Sciatic nerve (tissue), 2 donors: ENCODE measurements at regions not wholly inside any gene's neighbourhood (a gene's known extent, or its start where the extent isn't known, plus 50 kb on each side); places are given as distances from the start of the nearest gene placed in this dataset.

Experiments used
- ATAC-seq: fragments of 200-7000 bp; cut with Tn5 transposase; one replicate; pipeline ENCODE4 v1.9.1; 2020; ENCODE audit warnings: mild to moderate bottlenecking, moderate library complexity
- DNase-seq: peaks from one replicate; pipeline ENCODE4 v3.0.0-alpha.2; 2020; ENCODE audit warnings: low spot score
- intact Hi-C: fragments of 100-400 bp; cut with DNase I; formaldehyde crosslinking; loops from one replicate; pipeline ENCODE4 v1.14.2; 2022
- donor health status: DM: no; HTN: no; CAD: no.
- donor health status: DM: no; HTN: no; CAD: no.

GRCh38 chr7:118754608-118755007, 530.1 kb downstream of the ANKRD7 start:
- intact Hi-C loops = no loop called here
- DNase-seq = no peak
- ATAC-seq = no peak

GRCh38 chr7:118755067-118755625, 530.6 kb downstream of the ANKRD7 start:
- peak; percentile 83 for ATAC-seq
- intact Hi-C loops = no loop called here
- no peak for DNase-seq

- ATAC-seq (no peak), DNase-seq (no peak)
- intact Hi-C loops = no loop called here
Measured at GRCh38 chr7:118757066-118757465, 532.6 kb downstream of the ANKRD7 start.

GRCh38 chr7:118758582-118758981, 534.1 kb downstream of the ANKRD7 start:
- ATAC-seq = no peak
- DNase-seq = no peak
- intact Hi-C loops = no loop called here

- no peak for DNase-seq
- intact Hi-C loops = no loop called here
- ATAC-seq = no peak
Measured at GRCh38 chr7:118759921-118760320, 535.4 kb downstream of the ANKRD7 start.

DNA sequence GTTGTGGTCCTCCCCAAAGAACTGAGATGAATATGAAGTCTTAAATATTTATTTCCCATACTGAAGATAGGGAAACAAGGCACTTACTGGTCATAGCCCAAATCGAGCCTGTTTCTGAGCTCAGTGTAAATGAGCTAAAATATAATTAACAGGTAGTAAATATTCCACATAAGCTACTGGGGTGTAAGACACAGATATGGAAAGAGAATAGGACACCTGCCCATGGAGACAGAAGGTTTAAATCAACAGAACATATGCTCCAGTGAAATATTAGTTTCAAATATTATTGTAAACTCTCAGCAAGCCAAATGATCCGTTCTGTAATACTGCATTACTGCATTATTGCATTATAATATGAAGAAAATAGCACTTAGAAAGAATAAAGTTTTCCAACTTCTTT, 537.9 kb downstream of the ANKRD7 start:
- ATAC-seq = no peak
- intact Hi-C loops = no loop called here
- no peak for DNase-seq

DNA sequence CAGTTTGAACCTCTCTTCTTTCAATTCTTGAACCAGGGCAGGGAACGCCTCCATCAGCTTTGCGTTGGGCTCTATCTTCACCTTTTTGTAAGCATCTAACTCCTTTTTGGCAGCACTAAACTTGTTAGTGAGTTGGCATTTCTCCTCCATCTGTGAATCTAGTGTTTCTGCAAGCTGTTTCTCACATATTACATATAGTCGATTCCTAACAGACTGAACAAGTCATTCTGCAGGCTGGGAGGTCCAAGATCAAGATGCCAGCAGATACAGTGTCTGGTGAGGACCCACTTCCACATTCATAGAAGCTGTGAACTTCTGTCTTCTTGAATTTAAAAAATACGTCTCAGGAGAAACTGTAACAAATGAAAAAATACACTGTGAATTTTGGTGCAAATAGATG, 539.7 kb downstream of the ANKRD7 start:
- no peak for DNase-seq
- intact Hi-C loops = no loop called here
- ATAC-seq = no peak

DNA sequence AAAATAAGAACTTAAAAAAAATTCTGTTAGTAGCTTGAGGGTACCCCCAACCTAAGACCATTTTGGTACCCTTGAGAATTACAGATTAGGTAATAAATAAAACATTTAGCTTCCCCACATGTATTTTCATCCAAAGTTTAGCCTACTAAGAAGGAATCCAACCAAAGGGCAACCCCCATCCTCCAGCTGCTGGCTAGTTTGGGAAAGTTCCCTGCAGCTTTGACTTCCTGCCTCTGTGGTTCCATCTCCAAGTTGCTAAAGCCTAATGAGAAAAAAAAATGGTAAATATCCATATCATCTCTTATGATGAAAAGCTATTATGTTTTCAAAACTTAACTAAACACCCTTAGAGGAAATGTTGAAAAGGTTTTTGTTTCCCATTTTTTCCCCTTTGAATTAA, 547.2 kb downstream of the ANKRD7 start:
- DNase-seq = no peak
- intact Hi-C loops = no loop called here
- no peak for ATAC-seq

GRCh38 chr7:118777308-118777707, 552.8 kb downstream of the ANKRD7 start:
- DNase-seq = no peak
- ATAC-seq = no peak
- intact Hi-C loops = no loop called here

DNA sequence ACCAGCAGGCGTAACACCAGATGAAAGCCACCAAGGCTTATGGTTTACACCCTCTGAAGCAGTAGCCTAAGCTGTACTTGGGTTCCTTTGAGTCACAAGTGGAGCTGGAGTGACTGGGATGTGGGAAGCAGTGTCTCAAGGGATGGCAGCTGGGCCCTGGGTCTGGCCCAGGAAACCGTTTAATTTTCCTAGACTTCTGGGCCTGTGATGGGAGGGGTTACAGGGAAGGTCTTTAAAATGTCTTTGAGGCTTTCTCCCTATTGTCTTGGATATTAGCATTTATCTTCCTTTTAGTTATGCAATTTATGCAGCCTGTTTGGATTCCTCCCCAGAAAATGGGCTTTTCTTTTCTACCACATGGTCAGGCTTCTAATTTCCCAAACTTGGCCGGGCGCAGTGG, 568.2 kb downstream of the ANKRD7 start:
- no peak for DNase-seq
- intact Hi-C loops = no loop called here
- ATAC-seq = no peak

GRCh38 chr7:118793582-118793981, 569.1 kb downstream of the ANKRD7 start:
- DNase-seq = no peak
- peak; percentile 23 for ATAC-seq
- intact Hi-C loops = no loop called here

GRCh38 chr7:118794419-118794818, 569.9 kb downstream of the ANKRD7 start:
- intact Hi-C loops = no loop called here
- DNase-seq (no peak), ATAC-seq (peak; percentile 64)

DNA sequence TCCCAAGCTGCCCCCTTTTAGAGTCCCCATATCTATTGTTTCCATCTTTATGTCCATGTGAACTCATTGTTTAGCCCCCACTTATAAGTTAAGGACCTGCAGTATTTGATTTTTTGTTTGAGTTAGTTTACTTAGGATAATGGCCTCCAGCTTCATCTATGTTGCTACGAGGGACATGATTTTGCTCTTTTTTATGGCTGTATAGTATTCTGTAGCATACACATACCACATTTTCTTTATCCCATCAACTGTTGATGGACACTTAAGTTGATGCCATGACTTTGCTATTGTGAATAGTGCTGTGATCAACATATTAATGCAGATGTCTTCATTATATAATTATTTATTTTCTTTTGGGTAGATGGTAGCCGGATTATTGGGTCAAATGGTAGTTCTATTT, 576.9 kb downstream of the ANKRD7 start:
- intact Hi-C loops = no loop called here
- ATAC-seq (no peak), DNase-seq (no peak)

DNA sequence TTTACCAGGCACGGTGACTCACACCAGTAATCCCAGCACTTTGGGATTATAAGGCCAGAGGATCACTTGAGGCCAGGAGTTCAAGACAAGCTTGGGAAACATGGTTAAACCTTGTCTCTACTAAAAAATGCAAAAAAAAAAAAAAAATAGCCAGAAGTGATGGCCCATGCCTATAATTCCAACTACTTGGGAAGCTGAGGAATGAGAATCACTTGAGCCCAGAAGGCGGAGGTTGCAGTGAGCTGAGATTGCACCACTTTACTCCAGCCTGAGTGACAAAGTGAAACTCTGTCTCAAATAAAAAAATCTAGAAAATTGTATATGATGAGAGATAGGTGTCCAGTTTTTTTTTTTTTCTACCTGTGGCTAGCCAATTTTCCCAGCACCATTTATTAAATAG, 578.2 kb downstream of the ANKRD7 start:
- intact Hi-C loops = no loop called here
- no peak for ATAC-seq

GRCh38 chr7:118826246-118826645, 601.7 kb downstream of the ANKRD7 start:
- intact Hi-C loops = no loop called here
- DNase-seq (no peak), ATAC-seq (no peak)

More for the DNA sequence above, 578.2 kb downstream of the ANKRD7 start:
- no peak for DNase-seq

GRCh38 chr7:118836933-118837332, 612.4 kb downstream of the ANKRD7 start:
- no peak for DNase-seq
- intact Hi-C loops = no loop called here
- ATAC-seq = no peak

DNA sequence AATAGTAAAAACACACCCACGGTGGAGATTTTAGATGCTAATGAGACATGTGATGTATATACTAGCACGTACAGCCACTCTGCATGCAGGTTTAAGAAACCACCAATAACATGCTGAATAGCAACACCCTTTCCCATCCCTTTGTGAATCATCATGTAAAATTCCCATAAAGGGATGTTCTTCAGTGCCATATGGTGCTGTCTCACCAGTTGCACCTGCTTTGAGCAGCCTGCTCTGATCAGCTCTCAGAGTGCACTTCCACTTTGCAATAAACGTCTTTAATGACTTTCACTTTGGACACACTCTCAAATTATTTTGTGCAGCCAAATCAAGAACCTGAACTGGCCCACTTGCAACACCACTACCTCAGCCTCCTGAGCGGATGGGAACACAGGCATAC, 615.0 kb downstream of the ANKRD7 start:
- intact Hi-C loops = no loop called here
- DNase-seq (no peak), ATAC-seq (no peak)

DNA sequence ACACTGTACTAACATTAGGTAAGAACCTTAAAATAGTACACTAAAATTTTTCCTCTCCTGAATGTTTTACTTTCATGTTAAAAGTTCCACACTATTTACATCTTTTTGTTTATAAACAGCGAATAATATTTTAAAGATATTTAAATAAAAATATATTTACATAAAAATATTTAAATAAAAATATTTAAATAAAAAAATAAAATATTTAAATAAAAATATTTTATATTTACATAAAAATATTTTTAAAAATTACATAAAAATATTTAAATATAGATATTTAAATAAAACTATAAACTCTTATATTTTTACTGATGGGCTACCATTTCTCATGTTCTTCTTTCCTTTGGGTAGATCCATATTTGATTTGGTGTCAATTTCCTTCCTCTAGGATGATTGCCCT, 619.0 kb downstream of the ANKRD7 start:
- DNase-seq = no peak
- no peak for ATAC-seq
- intact Hi-C loops = no loop called here

DNA sequence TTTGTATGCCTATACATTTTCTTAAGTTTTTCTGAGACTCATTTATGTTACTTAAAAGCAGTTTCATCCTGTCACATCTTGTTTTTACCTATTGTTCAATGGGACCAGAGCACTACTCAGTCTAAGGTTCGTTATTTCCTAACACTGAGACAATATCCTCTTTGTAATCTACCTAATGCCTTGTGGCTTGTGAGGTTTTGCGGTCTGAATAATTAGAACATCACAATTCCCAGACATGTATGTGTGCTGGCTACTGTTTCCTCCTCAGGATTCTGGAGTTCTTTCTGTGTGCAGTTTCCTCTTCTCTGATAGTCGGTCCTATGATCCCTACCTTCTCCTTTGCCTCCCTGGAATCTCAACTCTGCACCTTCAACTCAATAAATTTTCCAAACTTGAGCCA, 620.2 kb downstream of the ANKRD7 start:
- ATAC-seq (peak; percentile 76), DNase-seq (no peak)
- intact Hi-C loops = no loop called here

- intact Hi-C loops = no loop called here
- ATAC-seq (no peak), DNase-seq (no peak)
Measured at GRCh38 chr7:118845791-118846190, 621.3 kb downstream of the ANKRD7 start.

GRCh38 chr7:118846977-118847376, 622.5 kb downstream of the ANKRD7 start:
- intact Hi-C loops = no loop called here
- DNase-seq = no peak
- ATAC-seq = no peak

DNA sequence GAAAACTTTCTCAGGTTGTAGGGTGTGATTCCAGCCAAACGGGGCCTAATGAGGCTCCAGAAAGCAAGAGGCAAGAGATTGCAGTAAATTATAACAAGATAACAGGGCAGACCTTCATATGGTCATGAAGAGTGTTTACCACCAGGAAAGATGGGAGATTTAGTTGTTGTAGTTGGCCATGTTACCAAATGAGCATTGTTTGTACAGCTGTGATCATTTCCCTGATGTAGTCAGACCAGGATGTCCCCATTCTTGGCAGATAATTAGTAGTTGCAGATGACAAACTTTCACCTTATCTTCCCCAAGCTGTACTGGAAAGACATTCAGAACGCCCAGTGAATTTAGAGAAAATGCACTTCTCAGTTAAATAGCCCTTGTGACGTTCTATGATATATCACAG, 630.8 kb downstream of the ANKRD7 start:
- ATAC-seq (peak; percentile 84), DNase-seq (no peak)
- intact Hi-C loops = no loop called here
